Subcutaneous abdominal adipose tissue (tissue), 5 donors: ENCODE measurements at regions not wholly inside any gene's neighbourhood (a gene's known extent, or its start where the extent isn't known, plus 50 kb on each side); places are given as distances from the start of the nearest gene placed in this dataset.

Experiments
- H3K27ac ChIP-seq: one replicate; pipeline ENCODE4 v1.7.0; 2013; ENCODE audit warnings: low read depth, mild to moderate bottlenecking, inconsistent platforms, low read length, moderate library complexity
- H3K27me3 ChIP-seq, 5 donors: one replicate each; pipeline ENCODE4 v1.7.0; 2013; ENCODE audit warnings: low read length in 5 of 5, inconsistent platforms in 1 of 5; ENCODE audit not compliant: control insufficient read depth in 5 of 5, insufficient read depth in 4 of 5
- H3K36me3 ChIP-seq, 5 donors: one replicate each; pipeline ENCODE4 v1.7.0; 2013; ENCODE audit warnings: low read length in 5 of 5; ENCODE audit not compliant: control insufficient read depth in 5 of 5, insufficient read depth in 5 of 5
- H3K4me1 ChIP-seq, 5 donors: one replicate each; pipeline ENCODE4 v1.7.0; 2013; ENCODE audit warnings: low read length in 5 of 5, mild to moderate bottlenecking in 3 of 5, moderate library complexity in 1 of 5; ENCODE audit not compliant: control insufficient read depth in 5 of 5, insufficient read depth in 5 of 5
- H3K4me3 ChIP-seq, 5 donors: one replicate each; pipeline ENCODE4 v1.7.0; 2013; ENCODE audit warnings: low read length in 5 of 5, low read depth in 1 of 5
- H3K9ac ChIP-seq, 5 donors: one replicate each; pipeline ENCODE4 v1.7.0; 2013; ENCODE audit warnings: low read length in 5 of 5, mild to moderate bottlenecking in 4 of 5, moderate library complexity in 3 of 5
- H3K9me3 ChIP-seq, 5 donors: one replicate each; pipeline ENCODE4 v1.7.0; 2013; ENCODE audit warnings: low read length in 5 of 5; ENCODE audit not compliant: control insufficient read depth in 5 of 5
- donor health status: healthy.
- donor health status: healthy.
- donor health status: healthy.
- donor health status: healthy.
- donor health status: healthy.

DNA sequence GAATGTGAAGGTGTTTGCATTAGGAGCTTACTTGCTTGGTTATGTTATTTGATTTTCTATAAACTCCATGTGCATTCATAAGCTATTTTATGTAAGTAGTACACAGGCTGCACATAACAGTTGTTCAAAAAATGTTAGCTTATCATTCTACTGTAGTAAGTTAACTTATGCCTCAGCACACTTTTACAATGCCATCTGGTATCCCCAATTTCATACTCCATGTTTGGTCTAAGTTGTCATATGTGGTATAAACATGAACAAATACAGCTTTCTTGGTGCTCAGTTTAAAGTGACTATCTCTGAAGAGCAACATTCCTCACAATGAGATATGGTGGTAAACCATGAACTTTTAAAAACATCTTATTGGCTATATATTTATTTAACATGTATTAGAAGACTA, 104.3 kb upstream of the LEF1 start:
- Histone ChIP-seq H3K27ac (no peak overlapping the region), H3K9ac (no peak overlapping the region), H3K27me3 (no peaks in the 10 kb centered on the region)

DNA sequence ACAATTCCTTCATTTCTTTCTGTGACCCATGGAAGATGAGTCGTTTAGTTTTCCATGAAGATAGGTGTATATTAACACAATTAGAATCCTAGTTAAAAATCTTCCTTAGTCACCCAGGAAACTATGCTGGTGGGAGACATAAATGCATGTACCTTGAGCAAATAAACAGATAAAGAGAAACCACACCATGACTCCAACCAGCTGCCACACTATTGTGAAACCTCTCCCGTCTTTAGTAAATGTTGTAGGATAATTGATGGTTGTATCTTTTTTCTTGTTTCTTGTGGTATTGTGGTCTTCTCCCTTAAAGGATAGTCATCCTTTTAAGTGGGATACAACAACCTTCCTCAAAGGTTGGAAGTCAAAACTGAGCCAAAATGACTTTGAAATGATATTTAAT, 103.8 kb upstream of the LEF1 start:
- Histone ChIP-seq H3K4me3 (no peak overlapping the region), H3K9ac (no peak overlapping the region), H3K9me3 (no peaks in the 10 kb centered on the region), H3K27me3 (no peaks in the 10 kb centered on the region), H3K36me3 (no peaks in the 10 kb centered on the region), H3K27ac (no peak overlapping the region), H3K4me1 (no peaks in the 10 kb centered on the region)

More for the DNA sequence above, 104.3 kb upstream of the LEF1 start:
- no peaks in the 10 kb centered on the region for H3K9me3 ChIP-seq
- H3K36me3 ChIP-seq = no peaks in the 10 kb centered on the region
- no peak overlapping the region for H3K4me3 ChIP-seq
- H3K4me1 ChIP-seq = no peaks in the 10 kb centered on the region

DNA sequence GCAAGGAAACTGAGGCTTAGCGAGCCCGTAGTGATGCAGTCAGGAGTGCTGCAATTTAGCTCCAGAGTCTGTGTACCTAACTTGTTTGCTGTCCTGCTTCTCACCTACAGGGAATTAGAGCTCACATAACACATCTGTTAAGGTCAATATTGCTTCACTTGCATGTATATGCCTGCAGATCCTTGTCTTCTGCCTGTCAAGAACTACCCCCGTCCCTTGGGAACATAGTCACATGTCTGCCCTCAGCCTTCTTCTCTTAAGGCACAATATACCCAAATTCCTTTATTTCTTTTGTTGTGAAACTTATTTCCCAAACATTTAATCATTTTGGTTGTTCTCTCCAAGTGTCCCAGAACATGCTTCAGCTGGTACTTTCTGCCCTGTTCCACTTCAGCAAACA, 103.3 kb upstream of the LEF1 start:
- Histone ChIP-seq H3K36me3 (no peaks in the 10 kb centered on the region), H3K4me3 (no peak overlapping the region), H3K27me3 (no peaks in the 10 kb centered on the region), H3K27ac (no peak overlapping the region), H3K9me3 (no peaks in the 10 kb centered on the region), H3K4me1 (no peaks in the 10 kb centered on the region), H3K9ac (no peak overlapping the region)

DNA sequence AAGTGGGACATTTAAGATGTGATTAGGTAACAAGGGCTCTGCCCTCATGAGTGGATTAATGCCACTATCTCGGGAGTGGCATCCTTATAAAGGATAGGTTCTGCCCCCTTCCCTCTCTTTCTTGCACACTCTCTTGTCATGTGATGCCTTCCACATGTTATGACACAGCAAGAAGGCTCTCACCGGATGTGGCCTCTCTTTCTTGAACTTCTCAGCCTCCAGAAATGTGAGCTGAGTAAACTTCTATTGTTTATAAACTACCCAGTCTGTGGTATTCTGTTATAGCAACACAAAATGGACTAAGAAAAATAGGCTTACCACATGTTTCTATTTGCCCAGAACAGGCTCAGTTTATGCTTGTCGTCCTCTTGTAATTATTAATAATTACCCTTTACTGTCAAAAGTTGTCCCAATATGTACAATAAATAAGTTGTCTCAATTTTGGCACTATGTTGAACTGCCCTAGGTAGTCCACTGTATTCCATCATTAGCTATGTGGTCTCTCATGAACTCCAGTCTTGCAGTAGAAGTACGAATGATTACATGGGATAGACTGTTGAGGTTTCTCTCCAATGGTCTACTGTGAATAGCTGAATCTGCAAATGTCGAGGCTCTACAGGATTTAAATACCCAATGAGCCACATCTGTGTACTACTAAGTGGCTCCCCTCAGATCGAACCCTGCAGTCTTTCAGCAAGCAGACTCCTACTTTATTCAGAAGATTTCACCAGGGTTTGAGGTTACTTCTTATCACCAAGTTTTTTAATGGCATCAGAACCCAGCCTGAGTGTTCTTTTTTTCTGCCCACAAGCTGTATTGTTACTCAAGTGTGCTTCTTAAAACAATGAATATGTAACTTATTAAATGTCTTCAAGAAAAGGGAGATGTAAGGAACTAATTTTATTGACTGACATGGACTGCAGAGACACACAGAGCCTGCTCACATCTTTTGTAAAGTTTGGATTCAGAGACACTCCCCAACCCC, 102.0 kb upstream of the LEF1 start:
- Histone ChIP-seq H3K27me3 (no peaks in the 10 kb centered on the region), H3K27ac (no peak overlapping the region), H3K36me3 (no peaks in the 10 kb centered on the region), H3K9me3 (peaks cover 0 to under 1% (median 0%) of the 10 kb centered on the region in 5 donors), H3K9ac (no peak overlapping the region), H3K4me1 (no peaks in the 10 kb centered on the region), H3K4me3 (no peak overlapping the region)

DNA sequence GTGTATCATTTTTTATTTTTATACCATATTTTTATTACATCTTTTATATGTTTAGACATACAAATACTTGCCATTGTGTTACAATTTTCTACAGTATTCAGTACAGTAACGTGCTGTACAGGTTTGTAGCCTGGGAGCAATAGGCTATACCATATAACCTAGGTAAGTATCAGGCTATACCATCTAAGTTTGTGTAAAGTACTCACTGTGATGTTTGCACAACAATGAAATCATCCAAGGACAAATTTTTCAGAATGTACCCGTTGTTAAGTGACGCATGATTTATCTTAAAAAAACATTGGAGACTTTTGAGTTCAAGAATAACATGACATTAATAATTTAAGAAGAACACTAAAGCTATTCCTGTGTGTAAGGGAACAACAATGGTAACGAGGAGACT, 96.0 kb upstream of the LEF1 start:
- H3K9ac ChIP-seq = no peak overlapping the region

DNA sequence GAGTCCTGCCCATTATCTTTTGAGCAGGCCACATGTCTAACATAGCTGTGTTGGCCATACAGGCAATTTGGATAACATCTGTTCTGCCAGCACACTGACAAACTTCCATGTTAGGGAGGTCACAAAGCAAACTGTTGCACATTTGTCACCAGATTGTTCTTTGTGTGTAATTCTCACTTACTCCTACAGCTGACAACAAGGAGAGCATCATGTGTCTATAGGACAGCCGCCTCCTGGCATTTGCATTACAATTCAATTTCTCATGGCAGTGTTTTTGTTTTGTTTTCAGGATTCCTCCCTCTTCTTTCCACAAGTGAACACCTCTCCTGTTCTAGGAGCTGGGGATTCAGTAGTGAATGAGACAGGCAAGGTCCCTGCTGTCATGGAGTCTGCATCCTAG, 94.3 kb upstream of the LEF1 start:
- no peak overlapping the region for H3K27ac ChIP-seq
- no peak overlapping the region for H3K9ac ChIP-seq
- no peaks in the 10 kb centered on the region for H3K36me3 ChIP-seq
- no peaks in the 10 kb centered on the region for H3K4me1 ChIP-seq
- peaks cover 0 to 5% (median 0%) of the 10 kb centered on the region in 5 donors for H3K27me3 ChIP-seq
- H3K9me3 ChIP-seq = peaks cover 0 to 3% (median 0%) of the 10 kb centered on the region in 5 donors
- no peak overlapping the region for H3K4me3 ChIP-seq

More for the DNA sequence above, 96.0 kb upstream of the LEF1 start:
- peaks cover 0 to 3% (median 0%) of the 10 kb centered on the region in 5 donors for H3K9me3 ChIP-seq
- no peak overlapping the region for H3K4me3 ChIP-seq
- peaks cover 0 to 5% (median 0%) of the 10 kb centered on the region in 5 donors for H3K27me3 ChIP-seq
- H3K36me3 ChIP-seq = no peaks in the 10 kb centered on the region
- no peaks in the 10 kb centered on the region for H3K4me1 ChIP-seq
- no peak overlapping the region for H3K27ac ChIP-seq

DNA sequence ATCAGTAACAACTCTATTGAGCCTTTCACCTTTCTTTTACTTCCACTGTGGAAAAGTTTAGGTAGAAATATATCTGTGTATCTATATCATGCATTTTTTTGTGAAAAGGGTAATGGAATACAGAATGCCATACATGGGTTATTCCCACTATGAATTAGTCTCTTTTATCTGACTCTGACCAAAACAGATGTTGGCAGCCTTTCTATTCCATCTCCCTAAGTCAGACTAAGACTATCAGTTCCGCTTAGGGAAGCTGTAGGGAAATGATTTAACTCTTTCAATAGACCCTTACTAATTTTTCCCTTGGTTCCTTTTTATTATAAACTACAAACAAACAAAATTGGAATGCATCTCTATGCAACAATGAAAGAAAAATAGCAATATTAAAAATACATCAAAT, 92.3 kb upstream of the LEF1 start:
- Histone ChIP-seq H3K4me3 (no peak overlapping the region), H3K4me1 (no peaks in the 10 kb centered on the region), H3K36me3 (no peaks in the 10 kb centered on the region), H3K9me3 (peaks cover 0 to 3% (median 0%) of the 10 kb centered on the region in 5 donors), H3K27me3 (peaks cover 0 to 5% (median 0%) of the 10 kb centered on the region in 5 donors), H3K9ac (no peak overlapping the region), H3K27ac (no peak overlapping the region)

DNA sequence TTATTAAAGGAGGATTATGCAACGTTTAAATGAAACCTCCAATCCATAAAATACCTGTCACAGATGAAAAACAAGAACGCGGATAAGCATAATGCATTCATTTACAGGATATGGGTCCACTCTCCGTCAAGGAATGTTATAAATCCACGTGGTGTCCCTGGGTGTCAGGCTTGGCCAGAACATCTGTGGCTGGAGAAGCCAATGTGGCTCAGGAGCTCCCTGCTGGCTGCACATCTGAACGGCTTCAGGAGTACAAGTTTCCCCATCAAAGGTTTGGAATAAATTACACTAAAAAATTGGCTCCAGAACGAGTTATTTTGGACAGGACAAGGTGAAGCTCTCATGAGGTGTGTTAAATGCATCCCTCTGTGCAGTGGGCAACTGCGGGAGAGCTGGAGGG, 87.8 kb upstream of the LEF1 start:
- Histone ChIP-seq H3K4me3 (no peak overlapping the region), H3K27ac (no peak overlapping the region), H3K9ac (no peak overlapping the region), H3K9me3 (no peaks in the 10 kb centered on the region), H3K27me3 (peaks cover 0 to 5% (median 0%) of the 10 kb centered on the region in 5 donors), H3K4me1 (no peaks in the 10 kb centered on the region), H3K36me3 (no peaks in the 10 kb centered on the region)

DNA sequence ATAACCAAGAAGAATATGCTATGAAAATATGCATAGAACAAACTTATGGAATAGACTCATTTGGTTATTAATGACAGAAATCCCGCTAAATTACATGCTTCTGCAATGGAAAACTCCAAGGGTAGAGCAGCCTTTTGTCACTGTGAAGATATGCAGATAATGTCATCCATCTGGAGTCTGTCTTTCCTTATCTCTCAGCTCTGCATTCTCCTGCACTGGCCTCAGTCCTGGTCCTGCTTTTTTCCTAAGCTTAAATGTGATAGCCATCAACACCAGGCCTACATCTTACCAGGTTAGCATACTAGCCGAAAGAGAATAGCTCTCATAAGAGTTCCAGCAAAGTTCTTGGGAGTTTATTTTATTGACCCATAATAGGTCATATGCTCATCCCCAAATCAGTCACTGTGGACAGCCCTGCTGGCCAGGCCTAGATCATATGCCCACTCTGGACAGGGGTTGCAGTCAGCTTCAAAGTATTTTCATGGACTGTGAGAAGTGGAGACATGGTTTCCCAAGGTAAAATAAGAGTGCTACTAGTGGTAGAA, 86.5 kb upstream of the LEF1 start:
- no peak overlapping the region for H3K9ac ChIP-seq
- H3K27me3 ChIP-seq = peaks cover 0 to 2% (median 0%) of the 10 kb centered on the region in 5 donors
- H3K36me3 ChIP-seq = no peaks in the 10 kb centered on the region
- H3K9me3 ChIP-seq = peaks cover 0 to 2% (median 0%) of the 10 kb centered on the region in 5 donors
- H3K4me1 ChIP-seq = no peaks in the 10 kb centered on the region
- no peak overlapping the region for H3K4me3 ChIP-seq
- H3K27ac ChIP-seq = no peak overlapping the region

DNA sequence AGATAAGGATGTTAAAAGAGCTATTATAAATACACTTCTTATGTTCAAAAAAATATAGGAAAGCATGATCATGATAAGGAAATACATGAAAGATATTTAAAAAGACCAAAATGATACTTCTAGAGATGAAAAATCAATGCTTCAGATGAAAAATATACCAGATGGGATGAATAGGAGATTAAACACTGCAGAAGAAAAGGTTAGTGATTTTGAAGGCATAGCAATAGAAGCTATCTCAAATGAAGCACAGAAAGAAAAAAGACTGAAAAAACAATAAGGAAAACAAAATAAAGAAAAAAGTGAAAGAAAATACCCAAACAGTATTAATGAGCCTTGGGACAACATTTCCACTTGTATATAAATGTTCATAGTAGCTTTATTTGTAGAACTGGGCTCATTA, 80.7 kb upstream of the LEF1 start:
- no peaks in the 10 kb centered on the region for H3K36me3 ChIP-seq
- no peaks in the 10 kb centered on the region for H3K27me3 ChIP-seq
- H3K9ac ChIP-seq = no peak overlapping the region
- H3K4me3 ChIP-seq = no peak overlapping the region
- H3K9me3 ChIP-seq = peaks cover 0 to 11% (median 8%) of the 10 kb centered on the region in 5 donors
- H3K4me1 ChIP-seq = no peaks in the 10 kb centered on the region
- no peak overlapping the region for H3K27ac ChIP-seq
